ENCODE measurements at regions not wholly inside any gene's neighbourhood (a gene's known extent, or its start where the extent isn't known, plus 50 kb on each side); places are given as distances from the start of the nearest gene placed in this dataset.

- no peak for TF ChIP-seq GATA2 (IDR thresholded peaks at IDR 0.05; ENCODE audit: low read depth, low read length)
- TF ChIP-seq GATA3 (IDR thresholded peaks at IDR 0.05; ENCODE audit: low read depth, low read length) = no peak
Observed at GRCh38 chr4:108395786-108396185, 224.6 kb upstream of the RPL34 start.

All from SH-SY5Y (cell line).